NCI-H1105 treated with DMSO at 0.1 percent for 48 hours (cell line): ENCODE measurements at regions not wholly inside any gene's neighbourhood (a gene's known extent, or its start where the extent isn't known, plus 50 kb on each side); places are given as distances from the start of the nearest gene placed in this dataset.
"Not testable (repeated sequence)": the region's sequence is repeated elsewhere in the genome, so short reads cannot be mapped to it uniquely, and the experiment has no call there.

ENCODE experiments used
- DNase-seq: peaks from one replicate; lab custom pipeline; 2025; lab: John Stamatoyannopoulos, UW

- no peak for DNase-seq
Measured at GRCh38 chr5:121350181-121350930, 501.3 kb upstream of the FTMT start.

- no peak for DNase-seq
Measured at GRCh38 chr5:121366515-121366914, 485.2 kb upstream of the FTMT start.

GRCh38 chr5:121373371-121373770, 478.3 kb upstream of the FTMT start:
- DNase-seq, result no peak

- DNase-seq, result no peak
Measured at GRCh38 chr5:121377461-121377860, 474.2 kb upstream of the FTMT start.

- DNase-seq, result no peak
Measured at GRCh38 chr5:121378046-121378445, 473.6 kb upstream of the FTMT start.

- no peak for DNase-seq
Measured at GRCh38 chr5:121378559-121379359, 472.9 kb upstream of the FTMT start.

GRCh38 chr5:121380066-121380465, 471.6 kb upstream of the FTMT start:
- DNase-seq, result no peak

GRCh38 chr5:121384359-121384758, 467.3 kb upstream of the FTMT start:
- no peak for DNase-seq

GRCh38 chr5:121386334-121386733, 465.3 kb upstream of the FTMT start:
- no peak for DNase-seq

- DNase-seq, result no peak
Measured at GRCh38 chr5:121396716-121397115, 455.0 kb upstream of the FTMT start.

- DNase-seq, result no peak
Measured at GRCh38 chr5:121399879-121400278, 451.8 kb upstream of the FTMT start.

GRCh38 chr5:121408778-121409177, 442.9 kb upstream of the FTMT start:
- DNase-seq, result no peak

GRCh38 chr5:121415270-121415669, 436.4 kb upstream of the FTMT start:
- no peak for DNase-seq

GRCh38 chr5:121421646-121422045, 430.0 kb upstream of the FTMT start:
- no peak for DNase-seq

- DNase-seq, result no peak
Measured at GRCh38 chr5:121424976-121425375, 426.7 kb upstream of the FTMT start.

- DNase-seq, result no peak
Measured at GRCh38 chr5:121426153-121426552, 425.5 kb upstream of the FTMT start.

- no peak for DNase-seq
Measured at GRCh38 chr5:121429761-121430160, 421.9 kb upstream of the FTMT start.

- peak; percentile 15 for DNase-seq
Measured at GRCh38 chr5:121430538-121430937, 421.1 kb upstream of the FTMT start.

GRCh38 chr5:121445511-121445910, 406.2 kb upstream of the FTMT start:
- DNase-seq, result no peak

- DNase-seq, result no peak
Measured at GRCh38 chr5:121462441-121462840, 389.2 kb upstream of the FTMT start.

GRCh38 chr5:121471222-121471621, 380.5 kb upstream of the FTMT start:
- DNase-seq, result not testable (repeated sequence)

- DNase-seq, result no peak
Measured at GRCh38 chr5:121478636-121479035, 373.0 kb upstream of the FTMT start.

GRCh38 chr5:121479337-121479736, 372.3 kb upstream of the FTMT start:
- no peak for DNase-seq
